Astrocyte of the cerebellum (primary cell): ENCODE measurements at regions not wholly inside any gene's neighbourhood (a gene's known extent, or its start where the extent isn't known, plus 50 kb on each side); places are given as distances from the start of the nearest gene placed in this dataset.

Experiments
- DNase-seq: peaks from one replicate; pipeline ENCODE4 v3.0.0-alpha.2; 2011; ENCODE audit warnings: low read depth
- H3K4me3 ChIP-seq: 2 replicates; pipeline ENCODE4 v1.5.1; 2011; ENCODE audit warnings: mild to moderate bottlenecking, low read depth, low read length, moderate library complexity
- in situ Hi-C: cut with HindIII; loops from 2 replicates; pipeline ENCODE4 v1.10.0; 2017; ENCODE audit warnings: low sequenced_read_pairs
- TF ChIP-seq, protein P1 (sequence below): IDR thresholded peaks from 2 replicates; pipeline ENCODE4 v1.5.1; 2012; ENCODE audit warnings: low read length, low read depth, moderate library complexity, mild to moderate bottlenecking; ENCODE audit errors: missing control alignments

DNA sequence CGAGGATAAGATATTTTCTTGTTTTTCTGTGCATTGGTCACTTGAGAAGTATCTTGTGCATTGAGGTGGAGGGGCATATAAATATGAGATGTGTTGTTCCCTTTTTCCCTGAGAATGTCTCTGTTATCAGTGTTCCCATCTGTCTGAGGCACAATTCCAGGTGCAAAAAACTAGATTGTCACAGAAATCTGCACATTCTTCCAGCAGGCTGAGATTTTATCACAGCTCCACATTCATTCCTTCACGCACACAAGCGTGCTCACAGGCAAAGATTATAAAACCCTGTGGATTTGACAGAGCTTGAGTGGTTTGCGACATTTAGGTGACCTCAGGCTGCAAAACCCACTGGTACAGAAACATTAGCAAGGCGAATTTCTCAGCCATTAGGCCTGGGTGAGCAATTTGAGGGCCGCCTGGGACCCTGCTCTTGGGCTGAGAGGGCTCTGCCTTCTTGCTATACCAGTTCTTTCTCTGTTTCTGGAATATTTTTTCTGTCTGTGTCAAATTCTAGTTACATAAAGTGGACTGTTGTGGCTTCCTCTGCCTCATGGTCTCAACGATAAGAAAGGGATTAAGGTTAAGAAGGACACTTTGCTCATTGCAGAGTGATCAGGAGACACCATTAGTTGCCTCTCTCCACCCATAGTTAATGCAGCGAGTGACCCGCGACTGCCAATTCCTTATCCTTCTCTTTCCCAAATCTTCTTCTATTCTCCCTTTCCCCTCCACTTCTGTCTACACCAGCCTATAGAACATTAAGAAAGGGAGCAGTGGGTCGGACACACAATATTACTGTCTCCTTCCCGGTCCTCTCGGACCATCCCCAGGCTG lies 86.7 kb upstream of the C1QTNF7 start:
- TF ChIP-seq, protein P1, sequence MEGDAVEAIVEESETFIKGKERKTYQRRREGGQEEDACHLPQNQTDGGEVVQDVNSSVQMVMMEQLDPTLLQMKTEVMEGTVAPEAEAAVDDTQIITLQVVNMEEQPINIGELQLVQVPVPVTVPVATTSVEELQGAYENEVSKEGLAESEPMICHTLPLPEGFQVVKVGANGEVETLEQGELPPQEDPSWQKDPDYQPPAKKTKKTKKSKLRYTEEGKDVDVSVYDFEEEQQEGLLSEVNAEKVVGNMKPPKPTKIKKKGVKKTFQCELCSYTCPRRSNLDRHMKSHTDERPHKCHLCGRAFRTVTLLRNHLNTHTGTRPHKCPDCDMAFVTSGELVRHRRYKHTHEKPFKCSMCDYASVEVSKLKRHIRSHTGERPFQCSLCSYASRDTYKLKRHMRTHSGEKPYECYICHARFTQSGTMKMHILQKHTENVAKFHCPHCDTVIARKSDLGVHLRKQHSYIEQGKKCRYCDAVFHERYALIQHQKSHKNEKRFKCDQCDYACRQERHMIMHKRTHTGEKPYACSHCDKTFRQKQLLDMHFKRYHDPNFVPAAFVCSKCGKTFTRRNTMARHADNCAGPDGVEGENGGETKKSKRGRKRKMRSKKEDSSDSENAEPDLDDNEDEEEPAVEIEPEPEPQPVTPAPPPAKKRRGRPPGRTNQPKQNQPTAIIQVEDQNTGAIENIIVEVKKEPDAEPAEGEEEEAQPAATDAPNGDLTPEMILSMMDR: no peak
- in situ Hi-C loops: no loop called here
- H3K4me3 ChIP-seq: no peak overlapping the region
- DNase-seq: no peak

- no peak overlapping the region for H3K4me3 ChIP-seq
- no peak for DNase-seq
- TF ChIP-seq, protein P1: no peak
- in situ Hi-C loops: no loop called here
Measured at GRCh38 chr4:15341733-15342300, 86.0 kb upstream of the C1QTNF7 start.

GRCh38 chr4:15343000-15343399 lies 84.8 kb upstream of the C1QTNF7 start:
- in situ Hi-C loops: no loop called here
- no peak overlapping the region for H3K4me3 ChIP-seq
- no peak for DNase-seq
- TF ChIP-seq, protein P1: no peak

DNA sequence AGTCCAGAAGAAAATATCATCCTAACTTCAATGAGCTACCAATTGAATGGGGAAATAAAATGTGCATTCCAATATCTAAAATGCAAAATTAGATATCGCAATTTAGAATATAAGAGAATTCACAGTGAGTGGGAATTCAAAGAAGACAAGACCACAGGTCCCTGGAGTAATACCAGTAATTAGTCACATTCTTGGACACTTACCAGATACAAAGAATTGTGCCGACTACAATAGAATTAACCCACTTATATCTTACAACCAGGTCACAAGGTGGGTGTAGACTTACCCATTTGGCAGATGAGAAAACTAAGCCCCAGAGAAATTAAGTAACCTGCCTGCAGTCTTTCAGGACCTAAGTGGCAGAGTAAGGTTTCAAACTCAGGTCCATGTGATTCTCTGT lies 84.3 kb upstream of the C1QTNF7 start:
- TF ChIP-seq, protein P1: no peak
- in situ Hi-C loops: no loop called here
- DNase-seq: no peak
- no peak overlapping the region for H3K4me3 ChIP-seq

- DNase-seq: peak; percentile 32
- no peak overlapping the region for H3K4me3 ChIP-seq
- TF ChIP-seq, protein P1: no peak
- in situ Hi-C loops: no loop called here
Measured at GRCh38 chr4:15344041-15344440, 83.8 kb upstream of the C1QTNF7 start.

DNA sequence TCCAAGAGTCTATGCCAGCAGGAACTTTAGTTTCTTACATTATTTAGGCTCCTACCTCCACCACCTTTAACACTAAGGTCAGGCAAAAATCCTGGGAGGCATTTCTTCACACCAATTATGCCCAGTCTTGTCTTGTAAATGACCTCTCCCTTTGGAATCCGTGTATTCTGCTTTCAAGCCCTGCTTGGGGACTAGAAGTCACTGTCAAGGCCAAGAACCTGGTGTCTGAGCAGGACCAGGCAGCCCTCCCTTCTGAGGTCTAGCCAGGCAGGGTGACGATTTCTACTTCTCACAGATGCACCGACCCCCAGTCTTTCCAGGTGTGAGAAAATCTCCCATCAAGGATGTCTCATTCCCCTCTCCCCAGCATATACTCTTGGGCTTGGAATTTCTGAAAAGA lies 82.7 kb upstream of the C1QTNF7 start:
- H3K4me3 ChIP-seq: no peak overlapping the region
- DNase-seq: no peak
- TF ChIP-seq, protein P1: no peak
- in situ Hi-C loops: no loop called here
